HepG2 (cell line): ENCODE measurements at regions not wholly inside any gene's neighbourhood (a gene's known extent, or its start where the extent isn't known, plus 50 kb on each side); places are given as distances from the start of the nearest gene placed in this dataset.

ENCODE experiments used
- ATAC-seq: fragments of 200-7000 bp; cut with Tn5 transposase; 3 replicates; pipeline ENCODE4 v1.9.1; 2020; ENCODE audit warnings: mild to moderate bottlenecking, moderate library complexity
- BruUV-seq: library from RNA; stranded (reverse); fragments of 400-500 nt; replicated peaks from 2 replicates; lab custom pipeline; 2021; lab: Mats Ljungman, UMichigan
- CTCF ChIA-PET: fragments of 300-600 bp; formaldehyde crosslinking; extraction: SDS; loops from one replicate; lab custom pipeline; 2021; ENCODE audit warnings: low total read pairs, inconsistent platforms, low intra/inter-chr PET ratio; lab: Yijun Ruan, JAX
- POLR2A ChIA-PET: fragments of 350-600 bp; sonication (Branson Sonifier 250); formaldehyde crosslinking; loops from one replicate; lab custom pipeline; 2020; ENCODE audit warnings: antibody characterized with exemption, inconsistent platforms; lab: Yijun Ruan, JAX
- DNase-seq: peaks from one replicate; pipeline ENCODE4 v3.0.0-alpha.2; 2015; ENCODE audit warnings: low spot score
- FAIRE-seq: peaks from 3 replicates; lab custom pipeline; 2011; peaks lifted over from hg19 to GRCh38; lab: Jason Lieb, UNC
- H2AFZ ChIP-seq: one replicate; pipeline ENCODE4 v1.6.1; 2011; ENCODE audit warnings: low read length, inconsistent platforms
- H3K27ac ChIP-seq: fragments of 300-600 bp; 3 replicates; pipeline ENCODE4 v1.8.0; 2011; ENCODE audit warnings: mixed run types, mild to moderate bottlenecking, mixed read lengths, low read length, inconsistent platforms; ENCODE audit not compliant: insufficient read depth; ENCODE audit errors: extremely low read length
- H3K27me3 ChIP-seq, 2 experiments: fragments of 200-600 bp in 1 of 2; 2 replicates in 1 of 2; 3 replicates in 1 of 2; pipeline versions ENCODE4 v1.6.0 to v1.8.0; 2011; ENCODE audit warnings: low read length in 2 of 2, mild to moderate bottlenecking in 2 of 2, moderate library complexity in 2 of 2, inconsistent platforms in 1 of 2; ENCODE audit not compliant: insufficient read depth in 2 of 2, control insufficient read depth in 1 of 2
- H3K36me3 ChIP-seq, 2 experiments: fragments of 200-600 bp in 1 of 2; replicated peaks in 1 of 2; 2 replicates in 1 of 2; 3 replicates in 1 of 2; pipeline versions ENCODE4 v1.5.1 to v1.8.0; 2011; ENCODE audit warnings: low read length in 2 of 2, inconsistent platforms in 1 of 2; ENCODE audit not compliant: insufficient read depth in 2 of 2, control insufficient read depth in 1 of 2
- H3K4me1 ChIP-seq: 2 replicates; pipeline ENCODE4 v1.5.1; 2012; ENCODE audit warnings: low read length, inconsistent platforms; ENCODE audit not compliant: insufficient read depth
- H3K4me2 ChIP-seq: 2 replicates; pipeline ENCODE4 v1.6.0; 2011; ENCODE audit warnings: low read depth, low read length, inconsistent platforms
- H3K4me3 ChIP-seq, 3 experiments: fragments of 200-600 bp in 1 of 3; sonication (generic), shearing (Covaris generic) in 1 of 3; replicated peaks in 1 of 3; 2 replicates each; pipeline ENCODE4 v1.5.1; 2011 to 2016; ENCODE audit warnings: low read length in 3 of 3, inconsistent platforms in 2 of 3, low read depth in 2 of 3, mild to moderate bottlenecking in 2 of 3, control low read depth in 1 of 3, mixed read lengths in 1 of 3; ENCODE audit not compliant: insufficient read depth in 1 of 3
- H3K79me2 ChIP-seq: one replicate; pipeline ENCODE4 v1.6.1; 2011; ENCODE audit warnings: low read length, inconsistent platforms; ENCODE audit not compliant: insufficient read depth
- H3K9ac ChIP-seq: 2 replicates; pipeline ENCODE4 v1.6.0; 2011; ENCODE audit warnings: mild to moderate bottlenecking, low read depth, low read length, inconsistent platforms; ENCODE audit not compliant: insufficient read depth
- H3K9me3 ChIP-seq: 2 replicates; pipeline ENCODE4 v1.5.1; 2012; ENCODE audit warnings: mild to moderate bottlenecking, low read length
- H4K20me1 ChIP-seq: 2 replicates; pipeline ENCODE4 v1.6.0; 2011; ENCODE audit warnings: inconsistent platforms, mild to moderate bottlenecking, low read length, moderate library complexity; ENCODE audit not compliant: insufficient read depth
- CCAR2 ChIP-seq: fragments of 200-400 bp; formaldehyde crosslinking; optimal IDR thresholded peaks from 2 replicates; pipeline ENCODE3; 2018; ENCODE audit warnings: low read depth, mild to moderate bottlenecking, low read length, moderate library complexity
- NFYC ChIP-seq: IDR thresholded peaks from 2 replicates; pipeline ENCODE4 v1.6.1; 2016; ENCODE audit warnings: missing genetic modification reagents, missing compliant biosample characterization
- SYNCRIP ChIP-seq: fragments of 200-400 bp; formaldehyde crosslinking; IDR thresholded peaks from 2 replicates; pipeline ENCODE4 v1.6.1; 2018; ENCODE audit warnings: mild to moderate bottlenecking, low read depth, low read length; ENCODE audit not compliant: insufficient read depth
- ZNF264 ChIP-seq: sonication (generic); formaldehyde crosslinking; IDR thresholded peaks from 2 replicates; pipeline ENCODE4 v1.4.0; 2020; ENCODE audit warnings: missing genetic modification reagents
- ZNF317 ChIP-seq: sonication (generic); formaldehyde crosslinking; IDR thresholded peaks from 2 replicates; pipeline ENCODE4 v1.5.0; 2020; ENCODE audit warnings: mild to moderate bottlenecking, missing genetic modification reagents
- ZNF644 ChIP-seq: IDR thresholded peaks from 2 replicates; pipeline ENCODE4 v1.6.1; 2016; ENCODE audit warnings: low read depth
- ZNF674 ChIP-seq: sonication (generic); formaldehyde crosslinking; IDR thresholded peaks from 2 replicates; pipeline ENCODE4 v1.5.0; 2020; ENCODE audit warnings: low read depth, mild to moderate bottlenecking, missing genetic modification reagents
- WGBS: methylation state at CpG from one replicate; pipeline ENCODE4 v1.1.6; 2017; ENCODE audit warnings: low lambda C conversion rate; 5-methylcytosine and 5-hydroxymethylcytosine counted together
- in situ Hi-C: cut with HindIII; loops from 2 replicates; pipeline ENCODE4 v1.10.0; 2017; ENCODE audit warnings: low pct_unique_long_range_greater_than_20kb; ENCODE audit not compliant: extremely low pct_ligation_motif_present
- intact Hi-C: fragments of 100-400 bp; cut with micrococcal nuclease; formaldehyde crosslinking; loops from one replicate; pipeline ENCODE4 v1.10.0; 2022; ENCODE audit not compliant: unreplicated experiment
- TF ChIP-seq, protein P1 (sequence below): sonication (generic); formaldehyde crosslinking; IDR thresholded peaks from 2 replicates; pipeline ENCODE4 v1.9.0; 2022; ENCODE audit warnings: missing genetic modification reagents, mild to moderate bottlenecking, borderline replicate concordance

DNA sequence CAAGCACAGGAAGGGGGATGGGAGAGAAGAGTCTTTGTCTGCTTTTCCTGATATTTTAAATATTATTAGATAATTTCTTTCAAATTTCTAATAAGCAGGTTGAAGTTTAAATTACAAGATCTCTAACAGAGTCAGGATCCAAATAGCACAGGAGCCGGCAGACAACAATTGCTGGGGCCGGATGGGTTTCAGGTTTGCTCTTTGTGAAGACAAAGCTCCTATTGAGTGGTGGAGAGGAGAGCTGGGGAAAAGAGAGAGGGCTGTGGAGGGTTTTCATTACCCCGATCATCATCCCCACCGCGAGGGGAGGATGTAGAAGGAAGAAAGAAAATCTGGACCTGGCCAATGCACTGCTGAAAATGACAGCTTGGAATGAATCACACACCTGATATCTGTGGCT is 197.3 kb downstream of the SOX9 start:
- Histone ChIP-seq H3K9me3 (no peaks in the 10 kb centered on the region), H3K79me2 (no peaks in the 10 kb centered on the region), H3K36me3 (no peaks in the 10 kb centered on the region), H3K9ac (no peak overlapping the region), H4K20me1 (no peaks in the 10 kb centered on the region), H2AFZ (no peak overlapping the region), H3K4me3 (no peak overlapping the region), H3K4me2 (no peak overlapping the region; the same call in 1 of the 2 replicates), H3K4me1 (peaks cover 26% of the 10 kb centered on the region), H3K27me3 (no peaks in the 10 kb centered on the region), H3K27ac (no peak overlapping the region)
- FAIRE-seq (peak; percentile 32), DNase-seq (no peak), ATAC-seq (no peak)
- TF ChIP-seq ZNF317 (peak; percentile 61; the same call in 1 of the 2 replicates), ZNF644 (CRISPR knock-in tag) (no peak), NFYC (CRISPR knock-in tag) (no peak), ZNF264 (no peak)
- TF ChIP-seq, protein P1, sequence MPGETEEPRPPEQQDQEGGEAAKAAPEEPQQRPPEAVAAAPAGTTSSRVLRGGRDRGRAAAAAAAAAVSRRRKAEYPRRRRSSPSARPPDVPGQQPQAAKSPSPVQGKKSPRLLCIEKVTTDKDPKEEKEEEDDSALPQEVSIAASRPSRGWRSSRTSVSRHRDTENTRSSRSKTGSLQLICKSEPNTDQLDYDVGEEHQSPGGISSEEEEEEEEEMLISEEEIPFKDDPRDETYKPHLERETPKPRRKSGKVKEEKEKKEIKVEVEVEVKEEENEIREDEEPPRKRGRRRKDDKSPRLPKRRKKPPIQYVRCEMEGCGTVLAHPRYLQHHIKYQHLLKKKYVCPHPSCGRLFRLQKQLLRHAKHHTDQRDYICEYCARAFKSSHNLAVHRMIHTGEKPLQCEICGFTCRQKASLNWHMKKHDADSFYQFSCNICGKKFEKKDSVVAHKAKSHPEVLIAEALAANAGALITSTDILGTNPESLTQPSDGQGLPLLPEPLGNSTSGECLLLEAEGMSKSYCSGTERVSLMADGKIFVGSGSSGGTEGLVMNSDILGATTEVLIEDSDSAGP (CRISPR knock-in tag), result no peak
- POLR2A ChIA-PET, result interaction anchor here (1.0 to 2.2 kb wide), 3 partner anchors 21 to 198 kb away, joined by 6 to 17 read pairs (median 6); partner anchors contain the start of gene SOX9
- WGBS, result 61% methylated on average over 5 of the region's 5 CpGs
- in situ Hi-C loops, result no loop called here
- no TSS peak for BruUV-seq
- intact Hi-C loops, result no loop called here
- CTCF ChIA-PET, result no interaction called here

DNA sequence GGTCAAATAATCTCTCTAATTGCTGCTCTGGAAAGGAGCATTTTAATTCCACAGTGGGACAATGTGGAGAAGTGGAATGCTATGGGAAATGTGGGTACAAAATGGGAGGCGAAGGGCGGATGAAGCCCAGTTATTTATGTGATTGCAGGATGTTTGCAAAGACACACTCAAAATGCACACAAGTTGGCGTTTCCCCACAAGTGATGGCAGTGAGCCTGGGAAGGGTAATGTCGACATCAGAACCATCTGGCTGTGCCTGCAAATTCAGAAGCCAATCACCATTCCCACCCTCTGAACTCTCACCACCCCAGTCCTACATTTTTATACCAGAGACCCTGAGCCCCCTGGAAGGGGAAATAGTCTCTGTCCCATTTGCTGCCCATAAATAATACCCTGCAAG is 201.1 kb downstream of the SOX9 start:
- ATAC-seq (no peak), DNase-seq (no peak), FAIRE-seq (no peak)
- peaks cover 25% of the 10 kb centered on the region for H3K4me1 ChIP-seq
- no peak for TF ChIP-seq CCAR2
- no peak for TF ChIP-seq SYNCRIP
- no peak for TF ChIP-seq ZNF674
- H3K36me3 ChIP-seq, result no peaks in the 10 kb centered on the region
- H2AFZ ChIP-seq, result no peak overlapping the region
- H3K9ac ChIP-seq, result no peak overlapping the region
- no TSS peak for BruUV-seq
- no peaks in the 10 kb centered on the region for H3K27me3 ChIP-seq
- WGBS, result 98% methylated on average over 4 of the region's 4 CpGs
- no peaks in the 10 kb centered on the region for H3K79me2 ChIP-seq
- H4K20me1 ChIP-seq, result no peaks in the 10 kb centered on the region
- ChIA-PET POLR2A (no interaction called here), CTCF (no interaction called here)
- H3K27ac ChIP-seq, result no peak overlapping the region
- H3K4me2 ChIP-seq, result no peak overlapping the region
- H3K4me3 ChIP-seq, result no peak overlapping the region
- intact Hi-C loops (no loop called here), in situ Hi-C loops (no loop called here)
- H3K9me3 ChIP-seq, result no peaks in the 10 kb centered on the region
